ENCODE measurements at regions not wholly inside any gene's neighbourhood (a gene's known extent, or its start where the extent isn't known, plus 50 kb on each side); places are given as distances from the start of the nearest gene placed in this dataset.

DNA sequence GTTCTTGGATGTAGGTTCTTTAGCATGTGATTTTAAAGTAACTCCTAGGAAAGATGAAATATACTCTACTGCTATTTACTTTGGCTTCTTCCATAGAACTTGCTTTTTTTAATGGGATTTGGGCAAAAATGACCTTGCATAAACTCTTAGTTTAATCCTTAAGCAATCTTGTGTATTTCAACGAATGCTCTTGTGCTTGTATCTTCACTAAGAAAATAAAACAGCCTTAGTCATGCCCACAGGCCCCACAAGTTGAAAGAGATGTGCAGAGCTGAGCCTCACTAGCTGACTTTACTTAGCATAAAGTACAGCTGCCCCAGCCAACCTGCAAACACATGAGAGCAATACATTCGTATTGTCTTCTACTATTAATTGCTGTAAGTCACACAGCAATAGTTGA lies 1609.2 kb downstream of the STIM2 start:
- TF ChIP-seq NFRKB (IDR thresholded peaks at IDR 0.05) (no peak), FOXK2 (IDR thresholded peaks at IDR 0.05) (no peak), SUZ12 (IDR thresholded peaks at IDR 0.05) (no peak), BHLHE40 (IDR thresholded peaks at IDR 0.05; ENCODE audit: borderline replicate concordance) (no peak), ARNT (IDR thresholded peaks at IDR 0.05) (no peak), SP1 (IDR thresholded peaks at IDR 0.05) (no peak), FOXM1 (IDR thresholded peaks at IDR 0.05; ENCODE audit: borderline replicate concordance) (no peak), FOXA1 (IDR thresholded peaks at IDR 0.05) (no peak)
- TF ChIP-seq, protein P1, sequence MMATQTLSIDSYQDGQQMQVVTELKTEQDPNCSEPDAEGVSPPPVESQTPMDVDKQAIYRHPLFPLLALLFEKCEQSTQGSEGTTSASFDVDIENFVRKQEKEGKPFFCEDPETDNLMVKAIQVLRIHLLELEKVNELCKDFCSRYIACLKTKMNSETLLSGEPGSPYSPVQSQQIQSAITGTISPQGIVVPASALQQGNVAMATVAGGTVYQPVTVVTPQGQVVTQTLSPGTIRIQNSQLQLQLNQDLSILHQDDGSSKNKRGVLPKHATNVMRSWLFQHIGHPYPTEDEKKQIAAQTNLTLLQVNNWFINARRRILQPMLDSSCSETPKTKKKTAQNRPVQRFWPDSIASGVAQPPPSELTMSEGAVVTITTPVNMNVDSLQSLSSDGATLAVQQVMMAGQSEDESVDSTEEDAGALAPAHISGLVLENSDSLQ (IDR thresholded peaks at IDR 0.05): no peak

Measured in HEK293T (cell line).